HEK293 (cell line): ENCODE measurements at regions not wholly inside any gene's neighbourhood (a gene's known extent, or its start where the extent isn't known, plus 50 kb on each side); places are given as distances from the start of the nearest gene placed in this dataset.

Experiments used
- CTCF ChIA-PET: fragments of 350-600 bp; formaldehyde crosslinking; extraction: SDS; loops from one replicate; lab custom pipeline; 2021; ENCODE audit warnings: antibody characterized with exemption; lab: Yijun Ruan, JAX
- POLR2A ChIA-PET: fragments of 300-600 bp; formaldehyde crosslinking; extraction: SDS; loops from one replicate; lab custom pipeline; 2020; ENCODE audit warnings: antibody characterized with exemption, inconsistent platforms; lab: Yijun Ruan, JAX
- H3K27ac ChIP-seq: fragments of 200-500 bp; sonication (Bioruptor generic); 2 replicates; pipeline ENCODE4 v1.5.1; 2014; ENCODE audit warnings: low read depth, low read length, control low read depth, inconsistent platforms; ENCODE audit errors: extremely low read depth
- H3K36me3 ChIP-seq, 2 experiments: fragments of 200-500 bp in 1 of 2; sonication (Bioruptor generic) in 1 of 2; 1 replicate in 1 of 2; 2 replicates in 1 of 2; pipeline ENCODE4 v1.5.1; 2014 to 2017; ENCODE audit warnings: inconsistent platforms in 2 of 2, low read length in 2 of 2; ENCODE audit not compliant: control insufficient read depth in 2 of 2, insufficient read depth in 1 of 2
- H3K4me1 ChIP-seq: fragments of 200-500 bp; sonication (Bioruptor generic); 2 replicates; pipeline ENCODE4 v1.5.1; 2014; ENCODE audit warnings: mild to moderate bottlenecking, low read length, inconsistent platforms; ENCODE audit not compliant: control insufficient read depth, insufficient read depth
- H3K4me3 ChIP-seq: 2 replicates; pipeline ENCODE4 v1.5.1; 2011; ENCODE audit warnings: low read depth, mild to moderate bottlenecking, control low read depth, low read length, moderate library complexity
- H3K9me3 ChIP-seq: fragments of 200-500 bp; sonication (Bioruptor generic); 2 replicates; pipeline ENCODE4 v1.5.1; 2014; ENCODE audit warnings: low read depth, low read length, inconsistent platforms; ENCODE audit not compliant: control insufficient read depth, insufficient read depth
- GLI2 ChIP-seq: fragments of 450-650 bp; formaldehyde crosslinking; IDR thresholded peaks from 2 replicates; pipeline ENCODE4; 2017; ENCODE audit warnings: missing biosample characterization, missing genetic modification characterization, low read depth, borderline replicate concordance
- HOXA7 ChIP-seq: sonication (generic); formaldehyde crosslinking; IDR thresholded peaks from 2 replicates; pipeline ENCODE4 v1.8.1; 2022; ENCODE audit warnings: missing genetic modification reagents, borderline replicate concordance
- KLF8 ChIP-seq: fragments of 450-650 bp; formaldehyde crosslinking; IDR thresholded peaks from 2 replicates; pipeline ENCODE4 v1.5.1; 2016; ENCODE audit warnings: missing biosample characterization, missing genetic modification characterization
- PRDM1 ChIP-seq: fragments of 450-650 bp; formaldehyde crosslinking; IDR thresholded peaks from 2 replicates; pipeline ENCODE4; 2016; ENCODE audit warnings: missing biosample characterization, missing genetic modification characterization
- REPIN1 ChIP-seq: fragments of 450-650 bp; formaldehyde crosslinking; IDR thresholded peaks from 2 replicates; pipeline ENCODE4 v1.5.1; 2017; ENCODE audit warnings: missing biosample characterization, missing genetic modification characterization, low read depth
- SETDB1 ChIP-seq: IDR thresholded peaks from one replicate; pipeline ENCODE4 v1.6.1; 2017; ENCODE audit warnings: mild to moderate bottlenecking, low read length, moderate library complexity, mixed read lengths; ENCODE audit not compliant: insufficient read length
- ZBTB21 ChIP-seq: fragments of 450-650 bp; formaldehyde crosslinking; IDR thresholded peaks from 2 replicates; pipeline ENCODE4 v1.5.1; 2017; ENCODE audit warnings: missing biosample characterization, missing genetic modification characterization
- ZBTB8A ChIP-seq: fragments of 450-650 bp; formaldehyde crosslinking; IDR thresholded peaks from 2 replicates; pipeline ENCODE4 v1.5.1; 2016; ENCODE audit warnings: missing biosample characterization, missing genetic modification characterization
- ZIC2 ChIP-seq: fragments of 450-650 bp; formaldehyde crosslinking; IDR thresholded peaks from 2 replicates; pipeline ENCODE4 v1.5.1; 2016; ENCODE audit warnings: missing biosample characterization, missing genetic modification characterization
- ZNF157 ChIP-seq: fragments of 450-650 bp; formaldehyde crosslinking; IDR thresholded peaks from 2 replicates; pipeline ENCODE4 v1.5.1; 2016; ENCODE audit warnings: missing biosample characterization, missing genetic modification characterization
- ZNF248 ChIP-seq: fragments of 450-650 bp; formaldehyde crosslinking; IDR thresholded peaks from 2 replicates; pipeline ENCODE4 v1.5.1; 2017; ENCODE audit warnings: missing biosample characterization, missing genetic modification characterization
- ZNF416 ChIP-seq: fragments of 450-650 bp; formaldehyde crosslinking; IDR thresholded peaks from 2 replicates; pipeline ENCODE4 v1.5.1; 2016; ENCODE audit warnings: missing biosample characterization, missing genetic modification characterization
- ZNF76 ChIP-seq: fragments of 450-650 bp; formaldehyde crosslinking; IDR thresholded peaks from 2 replicates; pipeline ENCODE4; 2016; ENCODE audit warnings: low read depth, missing biosample characterization, missing genetic modification characterization, borderline replicate concordance
- ZNF776 ChIP-seq: fragments of 450-650 bp; formaldehyde crosslinking; IDR thresholded peaks from 2 replicates; pipeline ENCODE4 v1.5.0; 2017; ENCODE audit warnings: missing biosample characterization, missing genetic modification characterization, borderline replicate concordance
- ZNF791 ChIP-seq: fragments of 450-650 bp; formaldehyde crosslinking; IDR thresholded peaks from 2 replicates; pipeline ENCODE4 v1.5.1; 2016; ENCODE audit warnings: missing biosample characterization, missing genetic modification characterization
- TF ChIP-seq, protein P1 (sequence below): fragments of 450-650 bp; formaldehyde crosslinking; IDR thresholded peaks from 2 replicates; pipeline ENCODE4 v1.5.1; 2017; ENCODE audit warnings: missing biosample characterization, missing genetic modification characterization
- TF ChIP-seq, protein P2 (sequence below): fragments of 450-650 bp; formaldehyde crosslinking; IDR thresholded peaks from 2 replicates; pipeline ENCODE4 v1.5.1; 2017; ENCODE audit warnings: missing biosample characterization, missing genetic modification characterization

DNA sequence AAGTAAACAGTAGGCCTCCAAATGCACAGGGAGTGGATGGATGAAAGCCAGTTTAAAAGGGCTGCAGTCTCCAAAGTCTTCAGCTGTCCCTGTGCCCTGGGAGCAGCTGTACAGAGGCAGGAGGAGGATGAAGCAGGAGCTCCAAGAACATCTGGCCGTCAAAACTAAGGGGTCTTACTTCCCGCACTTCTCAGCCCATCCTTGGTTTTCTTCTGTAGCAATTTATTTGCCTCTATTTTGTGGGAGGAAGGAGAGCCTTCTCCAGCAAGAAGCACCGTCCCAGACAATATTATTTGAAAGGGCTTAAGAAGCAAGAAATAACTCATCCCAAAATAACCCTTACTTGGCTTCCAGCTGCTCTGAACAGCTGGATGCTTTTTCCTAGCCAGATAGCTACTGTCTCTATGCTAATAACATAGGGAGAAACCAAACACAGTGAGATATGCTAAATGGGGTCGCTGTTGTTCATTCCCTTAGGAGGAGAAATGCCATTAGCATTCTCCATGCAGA, 133.2 kb downstream of the SPATA19 start:
- Histone ChIP-seq H3K27ac (no peak overlapping the region), H3K4me1 (no peaks in the 10 kb centered on the region), H3K9me3 (no peaks in the 10 kb centered on the region), H3K4me3 (no peak overlapping the region), H3K36me3 (no peaks in the 10 kb centered on the region)
- CTCF ChIA-PET = no interaction called here
- POLR2A ChIA-PET = no interaction called here
- TF ChIP-seq, protein P1, sequence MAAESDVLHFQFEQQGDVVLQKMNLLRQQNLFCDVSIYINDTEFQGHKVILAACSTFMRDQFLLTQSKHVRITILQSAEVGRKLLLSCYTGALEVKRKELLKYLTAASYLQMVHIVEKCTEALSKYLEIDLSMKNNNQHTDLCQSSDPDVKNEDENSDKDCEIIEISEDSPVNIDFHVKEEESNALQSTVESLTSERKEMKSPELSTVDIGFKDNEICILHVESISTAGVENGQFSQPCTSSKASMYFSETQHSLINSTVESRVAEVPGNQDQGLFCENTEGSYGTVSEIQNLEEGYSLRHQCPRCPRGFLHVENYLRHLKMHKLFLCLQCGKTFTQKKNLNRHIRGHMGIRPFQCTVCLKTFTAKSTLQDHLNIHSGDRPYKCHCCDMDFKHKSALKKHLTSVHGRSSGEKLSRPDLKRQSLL (tag by site-specific recombination) = no peak

DNA sequence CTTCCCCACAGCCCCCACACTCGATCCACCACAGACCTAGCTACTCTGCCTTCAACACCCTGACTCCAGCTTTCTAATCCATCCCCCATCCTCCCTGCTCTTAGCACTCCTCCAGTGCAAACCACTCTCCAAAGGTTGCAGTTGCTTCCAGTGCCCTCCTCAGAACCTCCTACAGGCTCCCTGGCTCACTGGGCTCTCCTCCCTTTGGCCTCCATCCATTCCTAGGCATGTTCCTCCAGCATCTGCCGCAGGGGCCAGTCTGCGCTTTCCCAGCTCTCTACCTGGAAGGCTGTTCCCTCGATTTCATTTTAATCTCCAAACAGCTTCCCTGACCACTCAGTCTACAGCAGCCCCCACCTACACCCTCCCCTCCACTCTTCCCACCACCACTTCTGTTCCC, 133.8 kb downstream of the SPATA19 start:
- POLR2A ChIA-PET = no interaction called here
- Histone ChIP-seq H3K9me3 (no peaks in the 10 kb centered on the region), H3K4me3 (no peak overlapping the region), H3K27ac (no peak overlapping the region), H3K4me1 (no peaks in the 10 kb centered on the region), H3K36me3 (no peaks in the 10 kb centered on the region)
- CTCF ChIA-PET = interaction anchor here (0.5 kb wide), 1 partner anchor 397 kb away, joined by 3 read pairs; no protein-coding TSS in a partner anchor
- TF ChIP-seq KLF8 (tag by site-specific recombination) (no peak), HOXA7 (CRISPR knock-in tag) (no peak), PRDM1 (tag by site-specific recombination) (no peak), SETDB1 (no peak), ZNF248 (no peak), ZBTB21 (no peak), ZNF76 (tag by site-specific recombination) (no peak)

DNA sequence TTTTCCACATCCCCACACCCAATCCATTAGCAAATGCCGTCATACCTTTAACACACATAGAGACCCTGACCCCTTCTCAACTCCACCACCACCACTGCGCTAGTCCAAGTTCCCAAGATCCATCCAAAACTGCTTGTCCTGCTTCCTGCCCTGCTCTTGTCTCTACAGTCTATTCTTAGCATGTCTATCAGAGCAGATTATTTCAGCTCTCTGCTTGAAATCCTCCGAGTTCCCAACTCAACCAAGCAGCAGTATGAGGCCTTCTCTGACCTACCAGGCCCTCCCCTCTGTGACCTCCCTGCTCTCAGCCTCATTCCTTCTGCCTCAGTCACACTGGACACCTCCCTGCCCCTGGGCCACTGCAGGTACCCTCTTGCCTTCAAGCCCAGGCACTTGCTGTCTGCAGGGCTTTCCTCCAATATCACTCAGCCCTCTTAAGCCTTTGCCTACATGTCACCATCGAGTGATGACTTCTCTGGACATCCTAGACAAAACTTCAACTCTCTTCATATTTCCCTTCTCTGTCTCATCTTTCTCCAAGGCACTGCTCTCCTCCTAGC, 134.6 kb downstream of the SPATA19 start:
- ChIA-PET CTCF (no interaction called here), POLR2A (no interaction called here)
- no peak overlapping the region for H3K4me3 ChIP-seq
- no peaks in the 10 kb centered on the region for H3K4me1 ChIP-seq
- TF ChIP-seq REPIN1 (tag by site-specific recombination) (no peak), GLI2 (tag by site-specific recombination) (no peak)
- H3K36me3 ChIP-seq = no peaks in the 10 kb centered on the region
- H3K9me3 ChIP-seq = no peaks in the 10 kb centered on the region
- no peak overlapping the region for H3K27ac ChIP-seq

DNA sequence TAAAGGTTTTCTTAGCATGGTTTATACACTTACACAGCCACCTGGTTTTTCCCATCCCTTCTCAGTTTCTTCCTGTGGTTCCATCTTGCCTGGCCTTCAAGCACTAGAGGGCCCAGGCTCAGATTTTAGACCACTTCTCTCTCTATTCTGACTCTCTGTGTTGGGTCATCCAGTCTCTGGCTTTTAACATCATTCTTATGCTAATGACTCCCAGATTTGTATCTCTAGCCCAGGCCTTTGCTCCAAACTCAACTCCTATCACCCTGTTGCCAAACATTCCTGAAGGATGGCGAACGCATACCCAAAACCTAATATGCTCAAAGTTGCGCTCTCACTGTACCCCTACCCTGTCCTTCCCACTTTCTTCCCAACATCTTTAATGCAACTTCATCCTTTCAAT, 135.1 kb downstream of the SPATA19 start:
- ChIA-PET POLR2A (no interaction called here), CTCF (no interaction called here)
- Histone ChIP-seq H3K4me1 (no peaks in the 10 kb centered on the region), H3K9me3 (no peaks in the 10 kb centered on the region), H3K4me3 (no peak overlapping the region), H3K27ac (no peak overlapping the region), H3K36me3 (no peaks in the 10 kb centered on the region)
- TF ChIP-seq ZNF416 (no peak), ZBTB8A (tag by site-specific recombination) (no peak), ZIC2 (no peak), ZNF776 (tag by site-specific recombination) (no peak), ZNF157 (no peak), ZNF791 (tag by site-specific recombination) (no peak)
- TF ChIP-seq, protein P2, sequence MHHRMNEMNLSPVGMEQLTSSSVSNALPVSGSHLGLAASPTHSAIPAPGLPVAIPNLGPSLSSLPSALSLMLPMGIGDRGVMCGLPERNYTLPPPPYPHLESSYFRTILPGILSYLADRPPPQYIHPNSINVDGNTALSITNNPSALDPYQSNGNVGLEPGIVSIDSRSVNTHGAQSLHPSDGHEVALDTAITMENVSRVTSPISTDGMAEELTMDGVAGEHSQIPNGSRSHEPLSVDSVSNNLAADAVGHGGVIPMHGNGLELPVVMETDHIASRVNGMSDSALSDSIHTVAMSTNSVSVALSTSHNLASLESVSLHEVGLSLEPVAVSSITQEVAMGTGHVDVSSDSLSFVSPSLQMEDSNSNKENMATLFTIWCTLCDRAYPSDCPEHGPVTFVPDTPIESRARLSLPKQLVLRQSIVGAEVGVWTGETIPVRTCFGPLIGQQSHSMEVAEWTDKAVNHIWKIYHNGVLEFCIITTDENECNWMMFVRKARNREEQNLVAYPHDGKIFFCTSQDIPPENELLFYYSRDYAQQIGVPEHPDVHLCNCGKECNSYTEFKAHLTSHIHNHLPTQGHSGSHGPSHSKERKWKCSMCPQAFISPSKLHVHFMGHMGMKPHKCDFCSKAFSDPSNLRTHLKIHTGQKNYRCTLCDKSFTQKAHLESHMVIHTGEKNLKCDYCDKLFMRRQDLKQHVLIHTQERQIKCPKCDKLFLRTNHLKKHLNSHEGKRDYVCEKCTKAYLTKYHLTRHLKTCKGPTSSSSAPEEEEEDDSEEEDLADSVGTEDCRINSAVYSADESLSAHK (tag by site-specific recombination) = no peak
